GM19239 (cell line): ENCODE measurements at regions not wholly inside any gene's neighbourhood (a gene's known extent, or its start where the extent isn't known, plus 50 kb on each side); places are given as distances from the start of the nearest gene placed in this dataset.

ENCODE experiments used
- DNase-seq: peaks from one replicate; pipeline ENCODE4 v3.0.0; 2011; ENCODE audit warnings: low spot score; ENCODE audit not compliant: insufficient read length
- FAIRE-seq: peaks from 2 replicates; lab custom pipeline; 2011; peaks lifted over from hg19 to GRCh38; lab: Jason Lieb, UNC

DNA sequence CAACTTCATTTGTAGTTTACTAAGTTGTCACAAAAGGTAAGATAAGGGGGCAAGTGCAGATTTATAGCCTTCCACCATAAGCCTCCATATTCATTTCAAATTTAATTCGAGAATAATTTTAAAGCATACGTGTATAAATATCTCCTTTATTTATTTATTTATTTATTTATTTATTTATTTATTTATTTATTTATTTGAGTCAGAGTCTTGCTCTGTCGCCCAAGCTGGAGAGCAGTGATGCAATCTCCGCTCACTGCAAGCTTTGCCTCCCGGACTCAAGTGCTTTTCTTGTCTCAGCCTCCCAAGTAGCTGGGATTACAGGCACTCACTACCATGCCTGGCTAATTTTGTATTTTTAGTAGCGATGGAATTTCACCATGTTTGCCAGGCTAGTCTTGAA lies 523.4 kb downstream of the FAT4 start:
- FAIRE-seq, result no peak
- no peak for DNase-seq

DNA sequence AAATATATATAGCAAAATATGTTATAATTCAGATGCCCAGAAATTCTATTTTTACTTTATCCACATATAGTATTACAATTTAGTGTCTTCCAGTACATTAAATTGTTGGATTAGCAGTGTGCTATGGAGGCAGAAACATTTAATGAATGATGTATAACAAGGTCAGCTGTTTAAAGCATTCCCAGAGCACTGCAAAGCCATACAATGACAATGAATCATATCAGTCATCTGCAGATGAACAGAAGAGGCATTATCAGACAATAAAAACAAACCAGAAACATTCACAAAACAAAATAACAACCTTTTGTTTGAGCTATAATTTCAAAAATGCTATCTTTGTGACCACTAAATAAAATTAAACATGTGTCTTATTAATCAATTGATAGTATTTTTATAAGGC lies 524.2 kb downstream of the FAT4 start:
- no peak for DNase-seq
- FAIRE-seq, result no peak

DNA sequence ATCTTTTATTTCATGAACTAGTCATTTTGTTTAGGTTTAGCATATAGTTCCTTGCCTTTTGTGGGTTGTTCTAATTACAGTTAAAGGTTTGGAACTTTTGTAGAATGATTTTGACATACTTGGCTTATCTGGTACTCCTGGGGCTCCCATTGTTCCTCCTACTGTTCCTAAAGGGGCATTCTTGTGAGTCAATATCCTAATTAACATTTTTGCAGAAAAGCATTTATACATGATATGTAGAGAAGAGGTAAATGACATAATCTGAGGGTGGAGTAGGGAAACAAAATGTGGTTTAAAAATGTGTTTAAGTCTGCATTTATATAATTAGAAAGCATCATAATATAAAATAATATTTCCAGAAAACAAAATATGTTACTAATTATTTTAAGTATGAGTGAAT lies 529.2 kb downstream of the FAT4 start:
- FAIRE-seq (no peak), DNase-seq (no peak)

DNA sequence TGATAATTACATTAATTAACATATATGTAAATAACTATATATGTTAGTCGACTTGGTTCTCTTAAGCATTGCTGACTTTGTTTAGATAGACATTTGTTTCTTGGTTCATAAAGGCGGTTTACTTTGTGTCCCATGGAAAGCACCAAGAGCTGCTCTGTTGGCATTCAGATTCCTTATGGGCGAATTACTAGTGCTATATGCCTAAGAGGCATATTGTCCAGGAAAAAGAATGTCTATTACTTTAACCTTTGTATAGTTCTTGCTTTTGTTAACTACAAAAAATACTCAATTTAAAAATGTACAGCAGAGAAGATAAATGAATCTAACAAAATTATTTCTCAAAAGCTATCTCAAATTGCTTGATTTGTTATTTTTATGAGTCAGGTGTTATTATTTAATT lies 532.8 kb downstream of the FAT4 start:
- no peak for FAIRE-seq
- no peak for DNase-seq

DNA sequence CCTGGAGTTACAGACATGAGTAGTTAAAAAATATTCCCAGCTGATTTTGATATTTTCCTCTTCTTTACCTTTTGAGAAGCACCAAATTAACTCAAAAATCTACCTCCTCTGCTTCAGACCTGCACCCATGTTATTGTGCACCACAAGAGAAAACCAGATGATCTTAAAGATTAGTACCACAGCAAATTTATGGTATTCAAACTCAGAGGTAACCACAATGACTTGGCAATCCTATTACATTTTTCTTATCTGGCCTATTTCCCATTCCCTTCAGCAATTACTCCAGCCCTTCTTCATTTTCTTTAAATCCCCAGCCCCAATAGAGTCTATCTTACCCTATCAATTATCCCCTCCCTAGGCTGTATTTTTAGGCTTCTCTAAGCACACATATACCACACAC lies 535.1 kb downstream of the FAT4 start:
- FAIRE-seq (no peak), DNase-seq (no peak)

DNA sequence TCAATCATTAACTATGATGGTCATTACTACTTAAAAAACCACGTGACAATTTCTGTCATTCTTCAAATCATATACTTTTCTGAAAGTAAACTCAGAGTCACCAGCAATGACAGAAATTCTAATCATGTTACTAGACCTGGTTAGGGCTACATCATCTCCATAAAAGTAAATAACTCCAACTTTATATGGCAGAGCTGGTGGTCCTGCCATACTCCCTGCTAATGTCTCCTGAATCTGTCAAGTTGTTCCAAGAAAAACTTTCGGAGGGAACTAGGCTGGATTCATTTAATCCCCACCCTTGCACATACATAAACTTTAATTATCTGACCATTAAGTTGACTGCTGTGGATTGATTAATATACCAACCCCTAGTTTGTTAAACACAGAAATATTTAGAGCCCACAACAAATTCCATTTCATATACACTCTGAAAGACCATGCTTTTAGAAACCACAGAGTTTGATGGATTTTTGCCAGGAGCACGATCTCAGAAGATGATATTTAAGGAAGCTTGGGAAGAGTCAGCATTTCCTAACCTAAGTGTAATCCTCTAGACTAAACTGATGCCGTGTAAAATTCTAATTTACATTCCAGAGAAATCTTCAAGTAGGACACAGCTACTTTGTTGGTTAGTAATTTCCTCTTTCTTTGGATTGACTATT lies 577.0 kb downstream of the FAT4 start:
- FAIRE-seq (no peak), DNase-seq (no peak)

DNA sequence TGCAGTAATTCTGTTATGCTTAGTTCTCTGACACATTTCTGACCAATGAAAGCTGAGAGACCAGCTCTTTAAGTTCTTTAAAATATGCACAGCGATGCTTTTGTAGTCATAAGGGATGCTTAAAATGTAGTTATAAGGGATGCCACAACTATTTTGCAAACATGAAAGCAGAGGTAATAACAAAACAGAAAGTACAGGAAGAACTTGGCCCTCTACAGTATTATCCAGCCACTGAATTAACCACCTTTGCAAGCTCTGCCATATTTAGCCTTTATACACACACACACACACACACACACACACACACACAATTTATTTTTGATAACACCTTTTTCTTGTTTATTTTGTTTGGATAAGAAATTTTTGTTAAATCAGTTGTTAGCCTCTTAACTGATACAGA lies 590.0 kb downstream of the FAT4 start:
- no peak for FAIRE-seq

DNA sequence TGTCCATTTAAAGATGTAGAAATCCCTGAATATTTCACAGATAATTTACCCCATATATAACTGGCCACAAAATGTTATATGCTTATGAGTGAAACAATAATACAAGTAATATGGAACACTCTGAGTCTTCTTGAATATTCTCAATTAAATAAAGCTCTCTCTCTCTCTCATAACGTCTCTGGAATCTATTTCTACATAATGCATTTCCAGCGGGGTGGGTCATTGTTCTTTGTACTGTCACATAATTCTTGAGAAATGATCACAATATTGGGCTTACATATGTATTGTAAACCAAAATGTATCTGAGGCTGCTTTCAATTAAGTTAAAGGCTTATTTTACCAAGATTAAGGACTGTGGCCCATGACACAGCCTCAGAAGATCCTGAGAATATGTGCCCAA lies 596.3 kb downstream of the FAT4 start:
- FAIRE-seq (no peak), DNase-seq (no peak)

More for the DNA sequence above, 590.0 kb downstream of the FAT4 start:
- DNase-seq, result no peak

DNA sequence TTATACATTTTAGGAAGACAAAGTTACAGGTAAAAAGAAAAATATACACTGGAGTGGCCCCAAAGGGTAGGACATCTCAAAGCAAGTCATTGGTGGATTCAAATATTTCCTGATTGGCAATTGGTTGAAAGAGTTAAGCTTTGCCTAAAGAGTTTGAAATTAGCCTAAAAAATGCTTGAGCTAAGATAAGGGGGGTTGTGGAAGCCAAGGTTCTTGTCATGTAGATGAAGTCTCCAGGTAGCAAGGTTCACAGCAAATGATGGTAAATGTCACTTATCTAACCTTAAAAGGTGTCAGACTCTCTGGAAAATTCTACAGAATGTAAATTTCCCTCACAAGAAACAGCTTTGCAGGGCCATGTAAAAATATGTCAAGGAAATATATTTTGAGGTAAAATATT lies 596.7 kb downstream of the FAT4 start:
- FAIRE-seq, result no peak
- no peak for DNase-seq

DNA sequence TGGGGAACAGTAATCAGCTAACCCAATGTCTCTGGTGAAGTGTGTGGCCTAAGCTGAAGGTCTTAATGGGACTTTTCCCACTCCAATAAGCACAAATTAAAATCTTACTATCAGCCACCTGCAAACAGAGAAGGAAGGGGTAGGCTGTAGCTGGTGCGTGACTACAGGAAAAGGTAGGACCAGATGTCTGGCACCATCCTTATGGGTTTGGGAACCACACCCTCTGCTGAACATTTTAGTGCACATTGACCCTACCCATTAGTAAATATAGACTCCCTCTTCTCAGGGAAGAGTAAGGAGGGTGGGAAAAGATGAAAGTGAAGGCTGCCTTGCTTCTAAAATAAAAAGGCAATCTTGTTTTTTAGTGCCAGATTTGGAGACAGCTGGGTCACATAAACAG lies 602.8 kb downstream of the FAT4 start:
- DNase-seq (no peak), FAIRE-seq (no peak)

DNA sequence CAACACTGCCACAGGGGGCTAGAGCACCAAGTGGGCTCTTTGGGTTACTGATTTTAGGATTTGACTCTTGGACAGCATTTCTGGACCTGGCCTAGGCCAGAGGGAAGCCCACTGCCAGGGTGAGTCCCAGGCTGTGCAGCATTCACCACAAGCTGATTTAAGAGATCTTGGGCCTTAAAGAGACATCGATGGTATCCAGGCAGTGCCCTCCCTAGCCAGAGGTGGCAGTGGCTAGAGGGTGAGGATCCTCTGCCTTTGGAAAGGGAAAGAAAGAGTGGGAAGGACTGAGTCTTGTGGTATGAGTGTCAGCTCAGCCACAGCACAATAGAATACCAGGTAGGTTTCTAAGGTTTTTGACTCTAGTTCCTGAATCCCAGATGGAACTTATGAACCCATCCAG lies 613.9 kb downstream of the FAT4 start:
- FAIRE-seq, result no peak
- DNase-seq, result no peak

DNA sequence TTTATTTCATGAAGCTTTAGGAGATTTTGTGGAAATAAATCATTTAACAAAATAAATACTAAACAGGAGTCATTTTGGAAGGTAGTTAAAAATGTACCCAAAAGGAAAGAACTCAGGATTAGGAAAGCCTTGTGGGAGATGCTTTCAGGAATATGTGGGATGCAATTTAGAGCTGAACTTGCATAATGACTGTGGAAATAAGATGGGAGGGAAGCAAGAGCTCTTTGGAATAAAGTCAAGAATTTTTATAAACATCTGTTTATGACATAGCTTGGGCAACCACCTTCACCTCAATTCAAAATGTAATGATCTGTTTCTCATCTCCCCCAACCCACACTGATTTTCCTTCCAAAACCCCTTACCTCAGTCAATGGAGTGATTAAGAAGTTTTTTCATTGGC lies 623.8 kb downstream of the FAT4 start:
- DNase-seq (no peak), FAIRE-seq (no peak)

DNA sequence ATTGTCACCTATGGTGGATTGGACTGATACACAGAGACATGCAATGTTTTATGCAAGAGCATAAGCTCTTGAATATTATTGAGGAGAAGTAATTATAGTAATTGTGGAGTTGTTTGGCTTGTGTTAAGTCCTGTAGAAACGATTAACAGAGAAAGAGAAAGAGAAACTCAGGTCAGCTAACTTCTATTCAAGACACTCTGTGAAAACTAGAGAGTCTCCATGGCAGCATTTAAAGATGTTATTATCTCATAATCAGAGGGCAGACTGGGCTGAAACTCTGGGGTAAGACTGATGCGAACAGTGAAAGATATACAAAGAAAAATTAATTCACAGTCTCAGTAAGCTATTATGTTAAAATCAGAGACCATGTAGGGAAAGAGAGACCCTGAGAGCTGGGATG lies 625.7 kb downstream of the FAT4 start:
- no peak for DNase-seq
- no peak for FAIRE-seq

DNA sequence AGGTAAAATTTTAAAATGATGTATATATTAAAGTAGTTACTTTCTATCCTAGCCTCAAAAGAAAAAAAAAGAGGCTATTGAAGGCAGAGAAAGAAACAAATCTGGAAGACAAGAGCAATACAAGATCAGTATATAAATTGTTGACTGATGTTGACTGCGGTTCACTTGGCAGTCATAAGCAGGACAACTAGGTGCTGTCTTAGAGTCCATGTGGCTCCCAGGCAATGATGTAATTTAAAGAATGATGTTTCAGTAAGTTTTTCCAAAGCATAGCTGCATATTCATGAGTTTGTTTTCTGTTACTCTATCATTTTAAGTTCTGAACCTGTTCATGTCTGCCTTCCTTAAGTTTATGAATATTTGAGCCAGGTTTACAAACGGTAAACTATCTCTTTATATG lies 630.2 kb downstream of the FAT4 start:
- no peak for FAIRE-seq
- no peak for DNase-seq

DNA sequence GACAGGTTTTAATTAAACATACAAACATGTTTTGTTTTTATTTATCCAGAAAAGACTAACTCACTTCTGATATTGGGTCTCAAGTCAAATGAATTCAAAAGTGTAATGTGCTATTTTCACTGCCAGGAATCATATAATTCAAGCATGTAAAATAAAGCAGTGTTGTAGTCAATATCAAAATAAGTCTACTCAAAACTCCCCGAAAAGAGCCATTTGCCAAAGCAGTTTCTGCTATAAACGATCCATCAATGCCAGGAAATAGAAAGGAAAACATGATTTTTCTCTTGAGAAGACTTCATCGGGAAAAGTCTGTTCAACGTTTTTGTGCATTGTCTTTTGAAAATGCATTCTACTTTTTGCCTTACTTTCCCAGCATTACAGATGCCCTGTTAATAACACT lies 633.3 kb downstream of the FAT4 start:
- no peak for DNase-seq
- FAIRE-seq, result no peak

DNA sequence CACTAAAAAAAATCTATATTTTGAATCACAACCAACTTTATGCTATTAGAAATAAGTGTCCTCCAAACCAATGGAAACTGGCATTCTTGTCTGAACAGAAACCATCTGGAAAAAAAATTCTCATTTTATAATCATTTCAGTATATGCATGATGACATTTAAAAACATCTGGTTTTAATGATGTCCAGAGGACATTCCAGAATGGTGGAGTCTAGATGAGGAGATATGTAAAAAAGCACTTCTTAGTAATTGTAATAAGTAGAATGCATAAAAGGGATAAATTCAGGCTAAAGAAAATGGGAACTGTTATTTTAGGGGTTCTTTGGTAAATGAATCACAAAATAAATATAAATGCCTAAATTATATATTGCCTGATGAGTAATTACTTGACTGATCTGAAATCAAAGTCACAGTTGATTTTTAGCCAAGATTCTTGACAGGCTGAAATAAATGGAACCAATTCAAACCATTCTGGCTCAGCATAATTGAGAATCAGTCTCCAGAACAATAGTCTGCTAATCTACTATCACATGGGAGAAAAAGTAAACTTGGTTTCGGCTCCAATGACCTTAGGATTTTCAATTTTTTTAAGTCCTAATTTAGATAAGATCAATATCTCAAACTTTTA lies 636.6 kb downstream of the FAT4 start:
- no peak for DNase-seq
- no peak for FAIRE-seq

DNA sequence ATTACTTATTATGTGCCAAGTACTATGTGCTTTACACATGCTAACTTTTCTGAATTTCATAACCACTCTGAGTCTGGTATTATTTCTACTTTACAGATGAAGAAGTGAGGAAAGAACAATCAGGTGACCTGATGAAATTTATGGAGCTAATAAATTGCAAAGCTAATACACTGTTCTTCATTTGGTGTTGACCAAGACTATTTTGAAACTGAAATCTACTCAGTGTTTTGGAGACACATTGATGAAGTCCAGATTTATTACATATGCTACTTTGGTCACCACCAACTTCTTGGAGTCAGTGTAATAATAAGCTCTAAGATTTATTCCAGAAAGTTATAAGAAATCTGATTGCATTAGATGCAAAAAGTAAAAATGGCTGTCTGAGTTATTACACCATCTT lies 637.9 kb downstream of the FAT4 start:
- DNase-seq (no peak), FAIRE-seq (no peak)

DNA sequence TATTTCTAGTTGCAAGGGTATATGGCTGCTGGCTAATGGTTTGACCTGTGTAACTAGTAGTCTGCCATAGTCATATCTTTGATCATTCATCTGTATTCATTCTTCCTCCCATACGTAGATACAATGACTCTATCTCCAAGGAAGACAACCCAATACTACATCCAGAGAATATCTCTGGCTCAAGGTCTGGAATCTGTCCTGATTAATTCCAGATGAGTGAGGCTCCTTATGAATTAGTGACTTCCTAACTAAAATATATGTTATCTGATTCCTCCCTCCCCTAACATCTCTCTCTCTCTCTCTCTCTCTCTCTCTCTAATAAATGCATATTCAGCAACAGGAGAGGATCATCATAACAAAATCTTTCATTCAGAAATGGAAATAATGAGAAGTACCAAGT lies 641.5 kb downstream of the FAT4 start:
- no peak for FAIRE-seq
- no peak for DNase-seq

DNA sequence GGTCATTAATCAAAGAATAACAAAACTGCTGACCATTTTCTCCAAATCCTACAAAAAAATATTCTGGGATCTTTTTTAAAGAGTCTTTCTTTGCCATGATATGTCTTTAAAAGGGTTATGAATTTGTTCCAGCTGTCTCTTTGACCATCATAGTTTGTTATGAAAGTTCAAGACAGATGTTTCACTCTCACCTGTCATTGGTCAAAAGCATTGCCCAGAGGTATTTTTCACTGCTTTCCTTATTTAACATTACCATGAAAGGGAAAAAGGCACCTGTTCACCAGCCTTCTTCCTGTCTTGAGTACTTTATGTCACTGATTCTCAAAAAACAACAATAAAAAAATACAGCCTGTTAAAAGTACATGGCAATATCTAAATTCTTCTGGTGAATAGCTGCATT lies 643.8 kb downstream of the FAT4 start:
- DNase-seq, result no peak
- FAIRE-seq, result no peak

DNA sequence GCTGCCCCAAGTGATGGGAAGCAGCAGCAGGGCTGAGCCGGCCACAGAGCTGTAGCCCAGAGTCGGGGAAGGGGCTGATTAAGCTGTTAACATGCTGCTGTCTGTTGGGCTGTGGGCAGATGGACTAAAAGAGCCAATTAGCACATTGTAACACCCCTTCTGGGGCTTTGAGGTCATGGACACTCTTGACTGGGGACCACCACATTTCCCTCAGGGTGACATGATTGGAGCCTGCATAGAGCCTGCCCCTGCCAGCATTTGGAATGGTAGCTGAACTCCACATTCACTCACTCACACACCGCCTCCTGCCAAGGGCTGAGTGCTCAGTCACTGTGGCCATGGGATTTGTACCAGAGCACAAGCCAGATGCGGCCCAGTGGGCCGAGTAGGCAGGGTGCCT lies 646.9 kb downstream of the FAT4 start:
- no peak for FAIRE-seq
- no peak for DNase-seq

DNA sequence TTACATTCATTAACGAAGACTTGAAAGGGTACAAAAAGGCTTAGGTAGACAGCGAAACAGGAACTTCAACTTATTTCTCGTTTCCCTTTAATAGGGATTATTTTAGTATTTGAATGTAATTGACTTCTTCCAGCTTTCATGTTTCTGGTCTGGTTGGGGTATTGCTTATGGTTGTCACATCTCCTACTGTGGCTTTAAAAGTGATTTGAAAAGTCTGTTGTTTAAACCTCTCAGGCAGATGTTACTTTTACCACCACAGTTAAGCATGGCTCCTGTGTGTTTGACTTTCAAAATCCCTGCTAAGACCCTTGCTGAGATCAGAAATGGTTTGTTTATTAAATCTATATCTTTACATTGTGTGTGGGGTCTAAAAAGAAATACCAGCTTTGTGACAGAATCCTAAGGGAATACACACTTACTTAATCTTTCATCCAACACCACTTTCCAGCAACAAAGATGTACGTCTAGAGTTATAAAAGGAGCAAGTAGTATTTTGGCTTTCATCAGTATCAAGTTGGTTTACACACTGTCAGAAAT lies 661.2 kb downstream of the FAT4 start:
- FAIRE-seq, result no peak
- no peak for DNase-seq

DNA sequence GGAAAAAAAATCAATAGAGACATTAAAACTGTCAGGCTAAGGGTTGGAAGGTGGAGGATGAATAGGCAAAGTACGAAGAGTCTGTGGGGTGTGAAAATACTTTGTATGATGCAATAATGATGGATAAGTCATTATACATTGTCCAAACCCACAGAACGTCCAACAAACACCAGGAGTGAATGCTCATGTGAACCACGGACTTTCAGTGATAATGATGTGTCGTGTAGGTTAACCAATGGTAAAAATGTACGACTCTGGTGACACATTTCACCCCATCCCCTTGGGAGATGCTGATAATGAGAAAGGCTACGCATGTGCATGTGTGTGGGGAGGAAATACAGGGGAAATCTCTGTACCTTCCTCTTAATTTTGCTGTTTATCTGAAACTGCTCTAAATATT lies 665.2 kb downstream of the FAT4 start:
- FAIRE-seq (no peak), DNase-seq (no peak)
